Calu3 (cell line): ENCODE measurements at regions not wholly inside any gene's neighbourhood (a gene's known extent, or its start where the extent isn't known, plus 50 kb on each side); places are given as distances from the start of the nearest gene placed in this dataset.

Source experiments
- BruUV-seq: library from RNA; stranded (reverse); fragments of 400-500 nt; replicated peaks from 2 replicates; lab custom pipeline; 2021; lab: Mats Ljungman, UMichigan
- CTCF ChIA-PET: fragments of 300-600 bp; sonication (Branson Sonifier 250); formaldehyde crosslinking; loops from one replicate; lab custom pipeline; 2022; ENCODE audit warnings: antibody characterized with exemption; lab: Charles Lee
- DNase-seq: peaks from one replicate; pipeline ENCODE4 v3.0.0; 2022
- H3K27ac Mint-ChIP-seq: one replicate; pipeline ENCODE4 v1.8.0; 2022; ENCODE audit warnings: mixed read lengths; ENCODE audit not compliant: unreplicated experiment
- H3K27me3 Mint-ChIP-seq: one replicate; pipeline ENCODE4 v1.8.0; 2022; ENCODE audit warnings: mixed read lengths; ENCODE audit not compliant: unreplicated experiment
- H3K36me3 Mint-ChIP-seq: one replicate; pipeline ENCODE4 v1.8.0; 2022; ENCODE audit warnings: mild to moderate bottlenecking, moderate library complexity, mixed read lengths; ENCODE audit not compliant: insufficient read depth, unreplicated experiment
- H3K4me1 Mint-ChIP-seq: one replicate; pipeline ENCODE4 v1.8.0; 2022; ENCODE audit warnings: mild to moderate bottlenecking, low read depth, mixed read lengths; ENCODE audit not compliant: unreplicated experiment
- H3K4me3 Mint-ChIP-seq: one replicate; pipeline ENCODE4 v1.8.0; 2022; ENCODE audit warnings: mild to moderate bottlenecking, low read depth, moderate library complexity, mixed read lengths; ENCODE audit not compliant: unreplicated experiment
- H3K9me3 Mint-ChIP-seq: one replicate; pipeline ENCODE4 v1.8.0; 2022; ENCODE audit warnings: low read depth, mixed read lengths; ENCODE audit not compliant: unreplicated experiment
- intact Hi-C: fragments of 100-400 bp; cut with micrococcal nuclease; formaldehyde crosslinking; loops from one replicate; pipeline ENCODE4 v1.10.0; 2022; ENCODE audit not compliant: unreplicated experiment
- TF ChIP-seq, protein P1 (sequence below): fragments of 200-600 bp; IDR thresholded peaks from one replicate; pipeline ENCODE4 v1.8.0; 2022; ENCODE audit warnings: antibody characterized with exemption; ENCODE audit not compliant: unreplicated experiment

DNA sequence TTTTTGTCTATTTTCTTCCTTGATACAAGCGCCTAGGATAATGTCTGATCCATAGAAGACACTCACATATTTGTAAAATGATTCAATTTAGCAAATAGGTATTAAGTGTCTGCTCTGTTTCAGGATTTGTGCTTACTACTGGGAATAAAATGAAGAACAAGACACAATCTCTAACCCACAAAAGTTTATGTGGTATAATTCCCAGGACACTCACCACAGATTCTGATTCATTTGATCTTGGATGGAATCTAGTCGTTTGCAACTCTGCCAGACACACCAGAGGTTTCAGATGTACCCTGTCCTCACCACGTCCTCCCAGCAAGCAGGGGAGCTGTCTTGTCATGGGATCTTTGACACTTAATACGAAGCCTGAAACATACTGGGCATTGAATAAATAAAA lies 208.3 kb downstream of the LRIG3 start:
- H3K27ac Mint-ChIP-seq: no peak overlapping the region
- H3K9me3 Mint-ChIP-seq: peaks cover 11% of the 10 kb centered on the region
- H3K36me3 Mint-ChIP-seq: no peaks in the 10 kb centered on the region
- TF ChIP-seq, protein P1, sequence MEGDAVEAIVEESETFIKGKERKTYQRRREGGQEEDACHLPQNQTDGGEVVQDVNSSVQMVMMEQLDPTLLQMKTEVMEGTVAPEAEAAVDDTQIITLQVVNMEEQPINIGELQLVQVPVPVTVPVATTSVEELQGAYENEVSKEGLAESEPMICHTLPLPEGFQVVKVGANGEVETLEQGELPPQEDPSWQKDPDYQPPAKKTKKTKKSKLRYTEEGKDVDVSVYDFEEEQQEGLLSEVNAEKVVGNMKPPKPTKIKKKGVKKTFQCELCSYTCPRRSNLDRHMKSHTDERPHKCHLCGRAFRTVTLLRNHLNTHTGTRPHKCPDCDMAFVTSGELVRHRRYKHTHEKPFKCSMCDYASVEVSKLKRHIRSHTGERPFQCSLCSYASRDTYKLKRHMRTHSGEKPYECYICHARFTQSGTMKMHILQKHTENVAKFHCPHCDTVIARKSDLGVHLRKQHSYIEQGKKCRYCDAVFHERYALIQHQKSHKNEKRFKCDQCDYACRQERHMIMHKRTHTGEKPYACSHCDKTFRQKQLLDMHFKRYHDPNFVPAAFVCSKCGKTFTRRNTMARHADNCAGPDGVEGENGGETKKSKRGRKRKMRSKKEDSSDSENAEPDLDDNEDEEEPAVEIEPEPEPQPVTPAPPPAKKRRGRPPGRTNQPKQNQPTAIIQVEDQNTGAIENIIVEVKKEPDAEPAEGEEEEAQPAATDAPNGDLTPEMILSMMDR: no peak
- no TSS peak for BruUV-seq
- no peak overlapping the region for H3K4me3 Mint-ChIP-seq
- no peaks in the 10 kb centered on the region for H3K4me1 Mint-ChIP-seq
- H3K27me3 Mint-ChIP-seq: no peaks in the 10 kb centered on the region
- DNase-seq: no peak
- CTCF ChIA-PET: no interaction called here
- intact Hi-C loops: no loop called here

DNA sequence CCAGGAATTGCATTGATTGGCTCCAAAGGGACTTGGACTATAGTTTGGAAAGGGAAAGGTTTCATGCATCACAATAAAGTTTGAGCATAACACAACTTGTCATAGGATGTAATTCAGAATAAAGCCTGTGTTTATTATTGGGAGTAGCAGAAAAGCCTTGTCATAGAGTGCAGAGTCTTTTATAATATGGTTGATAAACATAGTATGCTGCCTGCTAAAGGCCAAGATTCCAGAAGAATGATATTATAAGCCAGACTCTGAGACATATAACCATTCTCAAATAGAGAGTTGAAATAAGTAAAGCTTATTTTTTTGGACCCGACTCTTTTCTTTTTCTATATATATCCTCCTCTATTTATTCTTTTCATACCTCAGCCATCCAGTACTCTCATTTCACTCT lies 207.3 kb downstream of the LRIG3 start:
- peaks cover 11% of the 10 kb centered on the region for H3K9me3 Mint-ChIP-seq
- H3K27ac Mint-ChIP-seq: no peak overlapping the region
- intact Hi-C loops: no loop called here
- TF ChIP-seq, protein P1: no peak
- H3K4me1 Mint-ChIP-seq: no peaks in the 10 kb centered on the region
- no peak overlapping the region for H3K4me3 Mint-ChIP-seq
- DNase-seq: no peak
- H3K27me3 Mint-ChIP-seq: no peaks in the 10 kb centered on the region
- CTCF ChIA-PET: no interaction called here
- no peaks in the 10 kb centered on the region for H3K36me3 Mint-ChIP-seq
- BruUV-seq: no TSS peak

DNA sequence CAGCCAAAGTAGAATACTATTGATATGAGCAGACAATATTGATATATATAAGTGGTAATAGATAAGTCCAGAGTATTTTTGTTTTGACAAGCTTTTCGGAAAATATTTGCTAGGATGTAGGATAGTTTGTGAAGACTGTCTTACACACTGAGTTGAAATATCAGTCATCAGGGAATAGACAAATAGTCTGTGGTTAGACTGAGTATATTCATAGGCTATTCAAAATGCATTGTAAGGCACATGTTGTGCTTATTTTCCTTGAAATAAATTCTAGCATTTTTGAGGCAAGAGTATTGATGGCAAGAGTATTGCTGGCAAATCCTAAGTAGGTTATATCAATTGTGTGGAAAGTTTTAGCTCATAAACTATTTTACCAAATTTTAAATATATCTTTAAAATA lies 201.1 kb downstream of the LRIG3 start:
- BruUV-seq: no TSS peak
- H3K27me3 Mint-ChIP-seq: no peaks in the 10 kb centered on the region
- no peaks in the 10 kb centered on the region for H3K9me3 Mint-ChIP-seq
- CTCF ChIA-PET: no interaction called here
- no peak overlapping the region for H3K4me3 Mint-ChIP-seq
- no peak for DNase-seq
- TF ChIP-seq, protein P1: no peak
- H3K36me3 Mint-ChIP-seq: no peaks in the 10 kb centered on the region
- intact Hi-C loops: no loop called here
- no peaks in the 10 kb centered on the region for H3K4me1 Mint-ChIP-seq
- H3K27ac Mint-ChIP-seq: no peak overlapping the region

DNA sequence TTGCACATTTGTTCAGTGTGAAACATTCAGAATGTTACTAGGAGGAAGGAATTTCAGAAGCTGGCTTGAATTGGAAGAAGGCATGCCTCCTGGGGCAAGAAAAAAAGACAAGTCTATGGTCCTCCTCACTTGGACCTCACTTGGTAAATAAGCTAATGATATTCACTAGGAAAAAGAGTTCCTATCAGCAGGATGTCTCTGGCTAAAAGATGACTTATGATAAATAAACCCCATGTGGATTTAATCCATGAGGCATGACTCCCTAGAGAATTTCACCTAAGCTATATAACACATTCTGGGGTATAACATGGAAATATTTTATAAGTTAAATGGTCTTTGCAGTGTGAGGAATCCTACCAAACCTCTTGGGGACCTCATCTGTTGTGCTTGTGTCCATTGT lies 199.9 kb downstream of the LRIG3 start:
- no peaks in the 10 kb centered on the region for H3K36me3 Mint-ChIP-seq
- CTCF ChIA-PET: no interaction called here
- H3K27me3 Mint-ChIP-seq: no peaks in the 10 kb centered on the region
- no peak for DNase-seq
- no peaks in the 10 kb centered on the region for H3K9me3 Mint-ChIP-seq
- no peak overlapping the region for H3K4me3 Mint-ChIP-seq
- no peaks in the 10 kb centered on the region for H3K4me1 Mint-ChIP-seq
- TF ChIP-seq, protein P1: no peak
- H3K27ac Mint-ChIP-seq: no peak overlapping the region
- no TSS peak for BruUV-seq
- intact Hi-C loops: no loop called here
